GM19240 (cell line): ENCODE measurements at regions not wholly inside any gene's neighbourhood (a gene's known extent, or its start where the extent isn't known, plus 50 kb on each side); places are given as distances from the start of the nearest gene placed in this dataset.

Experiments used
- DNase-seq: peaks from one replicate; pipeline ENCODE4 v3.0.0; 2011; ENCODE audit warnings: low spot score; ENCODE audit not compliant: insufficient read length

DNA sequence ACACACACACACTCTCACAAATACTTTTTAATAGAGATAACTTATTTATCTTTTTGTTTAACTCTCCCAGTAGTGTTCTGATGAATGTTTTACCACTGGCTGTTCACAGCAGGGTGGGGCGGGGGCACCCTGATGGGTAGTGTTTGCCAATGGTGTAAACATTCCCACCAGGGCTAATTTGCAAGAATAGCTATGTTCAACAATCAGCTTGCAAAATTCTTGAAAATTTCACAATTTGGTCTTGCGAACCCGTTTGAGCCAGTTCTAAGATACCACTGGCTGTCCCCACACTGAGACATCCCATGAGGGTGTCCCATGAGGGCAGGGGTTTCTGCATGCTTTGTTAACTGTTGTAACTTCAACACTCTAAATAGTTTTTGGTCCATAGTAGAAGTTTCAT lies 348.5 kb downstream of the CXCL12 start:
- DNase-seq, result no peak

DNA sequence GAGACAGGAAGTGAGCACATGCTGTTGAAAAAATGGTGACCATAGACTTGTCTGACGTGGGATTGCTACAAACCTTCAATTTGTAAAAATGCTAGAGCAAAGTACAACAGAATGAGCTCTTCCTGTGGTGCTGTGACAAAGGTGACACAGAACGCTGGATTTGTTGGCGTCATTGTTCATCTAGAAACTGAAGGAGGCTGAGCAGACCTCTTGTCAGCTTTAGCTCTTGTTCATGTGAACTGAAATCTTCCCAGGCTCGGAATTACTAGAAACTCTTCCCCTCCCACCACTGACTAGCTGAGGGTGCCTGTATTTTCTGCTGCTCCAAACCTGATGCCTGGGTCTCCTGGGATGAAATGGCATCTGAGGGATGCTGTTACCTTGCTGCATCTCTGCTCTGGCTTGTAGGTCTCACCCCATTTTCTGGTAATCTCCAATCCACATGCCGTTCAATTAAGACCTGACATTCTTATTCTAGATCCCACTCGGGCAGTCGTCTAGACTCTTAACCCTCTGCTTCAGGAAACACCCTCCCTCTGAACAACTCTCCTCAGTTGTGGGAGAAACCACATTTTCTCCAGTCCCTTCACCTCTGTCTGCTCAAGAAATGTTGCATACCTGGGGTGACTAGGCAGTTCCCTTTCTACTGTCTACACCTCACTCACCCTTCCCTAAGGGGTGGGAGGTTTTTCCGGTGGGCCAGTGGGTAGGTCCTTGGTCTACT lies 349.3 kb downstream of the CXCL12 start:
- no peak for DNase-seq

DNA sequence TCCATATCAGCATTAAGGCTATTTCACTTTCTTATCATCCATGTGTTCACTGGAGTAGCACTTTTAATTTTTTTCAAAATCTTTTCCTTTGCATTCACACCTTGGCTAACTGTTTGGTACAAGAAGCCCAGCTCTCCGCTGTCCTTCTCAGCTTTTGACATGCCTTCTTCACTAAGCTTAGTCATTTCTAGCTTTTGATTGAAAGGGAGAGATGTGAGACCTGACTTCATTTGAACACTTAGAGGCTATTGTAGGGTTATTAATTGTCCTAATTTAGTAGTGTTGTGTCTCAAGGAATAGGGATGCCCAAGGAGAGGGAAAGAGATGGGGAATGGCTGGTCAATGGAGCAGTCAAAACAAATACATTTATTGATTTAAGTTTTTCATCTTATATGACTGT lies 350.0 kb downstream of the CXCL12 start:
- no peak for DNase-seq

DNA sequence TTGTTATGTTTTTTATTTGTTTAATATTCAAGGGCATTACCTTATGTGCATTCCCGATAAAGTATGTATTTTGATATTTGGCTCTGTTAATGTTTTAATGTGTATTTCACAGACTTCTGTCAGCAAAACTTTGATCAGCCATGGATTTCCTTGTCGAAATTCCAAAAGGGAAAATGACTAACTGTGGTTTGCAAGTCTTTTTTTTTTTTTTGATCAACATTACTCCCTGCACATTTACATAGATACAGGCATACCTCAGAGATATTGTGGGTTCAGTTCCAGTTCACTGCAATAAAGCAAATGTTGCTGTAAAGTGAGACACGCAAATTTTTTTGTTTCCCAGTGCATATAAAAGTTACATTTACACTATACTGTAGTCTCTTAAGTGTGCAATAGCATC lies 351.9 kb downstream of the CXCL12 start:
- DNase-seq, result no peak

DNA sequence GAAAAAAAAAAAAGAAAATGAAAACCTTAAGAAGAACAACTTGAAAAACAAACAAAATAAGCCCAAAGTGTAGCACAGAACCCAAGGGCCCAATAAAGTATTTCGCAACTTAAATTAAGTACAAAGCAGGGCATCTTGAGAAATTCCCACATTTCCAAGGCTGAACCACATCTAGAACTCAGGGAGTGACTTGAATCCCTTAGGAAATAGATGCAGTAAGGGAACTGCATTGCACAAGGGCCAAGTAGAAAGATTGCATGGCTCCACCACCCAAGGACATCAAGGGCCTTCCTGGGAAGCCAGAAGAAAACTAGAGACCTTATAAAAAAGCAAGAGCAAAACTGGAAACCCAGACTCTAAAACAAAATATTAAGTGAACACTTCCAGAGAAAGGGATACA lies 352.7 kb downstream of the CXCL12 start:
- DNase-seq, result no peak

DNA sequence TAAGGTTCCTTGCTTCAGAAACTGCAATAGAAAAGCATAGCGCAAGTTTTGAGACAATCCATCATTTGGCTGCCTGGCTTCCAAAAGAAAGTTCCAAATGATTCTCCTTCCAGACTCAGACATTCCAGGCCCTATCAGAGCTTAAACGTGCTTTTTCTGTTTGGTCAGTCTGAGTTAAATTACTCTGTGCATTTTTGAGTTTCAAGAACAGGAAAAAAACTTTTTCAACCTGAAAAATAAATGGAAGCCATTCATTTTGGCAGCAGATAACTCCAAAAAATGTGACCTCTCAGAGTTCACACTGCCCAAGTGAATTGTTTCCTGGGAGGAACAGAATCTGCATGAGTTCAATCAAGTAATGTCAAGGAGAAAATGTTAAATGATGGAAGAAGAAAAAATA lies 354.2 kb downstream of the CXCL12 start:
- no peak for DNase-seq

DNA sequence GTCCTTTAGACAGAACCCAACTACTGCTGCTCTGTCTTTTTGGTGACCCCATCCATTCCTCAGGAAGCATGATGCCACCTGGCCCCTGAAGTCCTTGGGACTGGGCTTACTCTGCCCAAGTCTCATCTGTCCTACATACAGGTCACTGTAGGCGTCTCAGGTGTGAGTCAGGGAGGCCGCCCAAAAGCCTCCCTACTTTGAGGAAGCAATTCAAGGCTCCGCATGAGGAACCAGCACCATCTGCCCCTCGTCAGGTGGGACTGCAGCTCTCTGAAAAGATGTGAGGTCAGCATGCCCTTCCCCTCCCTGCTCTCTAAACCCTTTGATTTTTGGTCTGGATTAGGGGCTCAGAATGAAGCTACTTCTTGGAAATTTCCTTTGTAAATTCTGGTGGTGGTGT lies 354.8 kb downstream of the CXCL12 start:
- DNase-seq, result no peak

DNA sequence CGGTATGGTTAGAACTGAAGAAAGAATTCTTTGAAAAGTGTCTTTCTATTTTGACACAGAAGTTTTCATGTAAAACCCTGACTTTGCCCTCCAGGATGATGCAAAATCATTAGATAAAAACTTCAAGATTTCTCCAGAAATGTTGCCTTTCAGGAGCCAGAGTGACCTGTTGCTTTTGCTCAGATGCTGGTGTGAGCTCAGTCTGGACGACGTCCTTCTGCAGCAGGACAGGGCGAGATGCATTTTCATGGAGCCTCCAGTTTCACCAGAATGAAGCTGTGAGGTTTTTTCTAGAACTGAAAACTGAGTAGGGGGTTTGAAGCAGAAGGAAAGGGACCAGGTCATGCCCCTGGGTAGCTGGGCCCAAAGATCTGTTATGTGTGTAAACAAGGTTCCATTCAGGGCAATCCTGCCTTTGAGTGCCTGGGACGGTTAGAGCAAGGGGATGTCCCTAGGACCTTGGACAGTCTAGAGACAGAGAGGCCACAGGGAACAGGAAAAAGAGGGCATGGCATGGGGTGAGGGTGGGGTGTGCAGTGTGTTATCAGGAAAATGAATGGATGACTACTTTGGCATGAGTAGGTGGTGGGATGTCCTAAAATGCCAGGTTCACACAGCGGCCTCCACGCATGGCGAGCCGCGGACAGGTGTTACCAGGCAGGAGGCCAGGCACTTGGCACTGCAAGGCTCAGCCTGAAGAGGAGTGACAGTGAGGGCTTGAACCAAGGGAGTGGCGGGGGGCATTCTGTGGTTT lies 356.3 kb downstream of the CXCL12 start:
- DNase-seq, result no peak

DNA sequence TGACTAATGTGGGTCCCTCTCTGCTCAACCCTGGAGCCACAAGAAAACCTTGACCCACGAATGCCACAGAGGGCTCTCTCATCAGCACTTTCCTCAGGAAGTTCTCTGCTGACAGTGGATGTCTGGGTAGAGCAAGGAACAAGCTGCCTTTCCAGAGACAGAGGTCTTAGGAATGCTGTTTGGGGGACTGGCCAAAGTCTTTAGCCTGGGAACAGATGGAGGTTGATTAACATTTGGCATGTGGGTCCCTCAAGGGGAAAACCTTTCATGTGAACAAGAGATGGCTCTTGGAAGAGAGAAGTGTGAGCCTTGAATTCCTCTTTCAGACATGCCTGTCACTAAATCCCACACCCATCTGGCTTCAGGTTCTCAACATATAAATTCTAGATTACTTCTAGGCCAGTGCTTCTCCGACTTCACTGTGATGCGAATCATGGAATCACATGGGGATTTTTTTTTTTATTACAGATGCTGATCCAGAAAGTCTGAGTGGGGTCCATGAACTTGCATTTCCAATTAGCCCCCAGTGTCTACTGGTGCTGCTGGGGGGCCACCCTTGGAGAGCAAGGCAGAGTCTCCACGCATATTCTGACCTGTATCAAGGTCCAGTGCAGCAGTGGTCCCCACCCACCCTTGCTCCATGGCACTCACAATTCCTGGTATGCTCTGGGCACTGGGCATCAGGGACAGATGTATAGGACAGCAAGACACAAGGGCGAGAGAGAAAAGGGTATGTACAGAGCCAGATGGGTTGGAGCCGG lies 360.4 kb downstream of the CXCL12 start:
- DNase-seq, result no peak

DNA sequence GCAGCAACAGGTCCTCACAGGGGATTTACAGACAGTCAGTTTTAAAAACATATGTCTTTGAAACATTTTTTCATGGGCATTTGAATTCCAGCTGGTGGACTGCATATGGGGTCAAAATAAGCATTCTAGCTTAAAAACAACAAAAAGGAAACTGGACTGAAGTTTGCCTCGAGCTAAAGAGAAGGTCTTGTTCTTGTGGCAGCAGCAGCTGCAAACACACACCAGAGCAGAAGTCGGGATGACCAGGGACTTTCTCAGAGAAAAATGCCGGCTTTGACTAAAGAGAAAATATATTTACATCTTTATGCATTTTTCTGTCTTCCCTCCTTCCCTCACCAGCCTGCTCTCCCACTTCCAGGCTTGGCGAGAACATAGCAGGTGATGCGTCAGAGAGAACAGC lies 361.4 kb downstream of the CXCL12 start:
- no peak for DNase-seq

DNA sequence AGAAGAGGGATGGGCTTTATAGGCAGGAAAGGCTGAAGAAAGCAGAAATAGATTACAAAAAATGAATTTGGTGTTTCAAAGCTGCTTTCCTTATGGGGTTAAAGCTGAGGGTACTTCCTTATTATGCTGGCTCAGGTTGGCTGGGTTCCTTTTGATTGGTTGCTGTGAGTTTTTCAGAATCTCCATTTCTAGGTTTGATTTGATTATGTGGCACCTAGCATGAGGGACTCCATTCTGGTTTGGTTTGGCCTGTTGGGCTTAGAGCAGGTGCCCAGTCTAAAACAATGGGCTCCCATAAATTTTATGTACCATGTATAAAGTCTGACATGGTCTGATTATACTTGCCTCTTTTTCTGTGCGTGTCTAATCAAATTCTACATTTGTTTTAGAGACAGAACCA lies 362.7 kb downstream of the CXCL12 start:
- DNase-seq, result no peak

DNA sequence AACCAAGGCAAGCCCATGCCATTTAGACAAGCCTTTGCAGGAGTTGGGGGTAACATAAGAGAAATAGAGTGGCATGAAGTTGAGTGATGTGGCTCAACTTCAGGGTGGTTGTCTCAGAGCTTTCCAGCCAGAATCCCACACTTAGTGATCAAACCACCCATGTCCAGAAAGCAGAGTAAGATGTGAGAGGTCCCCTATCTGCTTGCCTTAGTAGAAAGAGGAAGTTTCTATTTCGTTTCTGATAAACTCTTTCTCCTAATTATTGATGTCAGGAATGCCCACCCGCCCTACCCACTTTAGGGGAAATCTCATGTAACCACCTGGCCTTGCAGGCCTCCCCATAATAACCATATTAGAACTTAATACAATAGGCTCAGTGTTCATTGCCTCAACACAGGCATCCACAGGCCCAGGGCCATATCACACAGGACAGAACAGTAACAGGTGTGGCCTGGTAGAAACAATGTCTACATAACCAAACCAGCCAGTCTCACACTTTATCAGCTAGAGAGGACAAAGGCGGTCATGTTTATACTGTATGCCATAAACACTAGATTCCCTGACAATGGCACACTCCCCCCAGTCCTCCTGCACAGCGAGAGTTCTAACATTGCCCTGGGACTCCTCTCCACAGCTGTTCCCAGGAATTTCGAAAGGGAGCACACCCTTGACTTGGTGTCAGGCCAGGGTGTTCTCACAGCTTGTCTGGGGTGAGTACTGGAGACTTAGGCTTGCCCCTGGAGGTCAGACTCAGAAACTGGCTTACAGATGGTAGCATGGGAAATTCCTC lies 364.4 kb downstream of the CXCL12 start:
- no peak for DNase-seq

DNA sequence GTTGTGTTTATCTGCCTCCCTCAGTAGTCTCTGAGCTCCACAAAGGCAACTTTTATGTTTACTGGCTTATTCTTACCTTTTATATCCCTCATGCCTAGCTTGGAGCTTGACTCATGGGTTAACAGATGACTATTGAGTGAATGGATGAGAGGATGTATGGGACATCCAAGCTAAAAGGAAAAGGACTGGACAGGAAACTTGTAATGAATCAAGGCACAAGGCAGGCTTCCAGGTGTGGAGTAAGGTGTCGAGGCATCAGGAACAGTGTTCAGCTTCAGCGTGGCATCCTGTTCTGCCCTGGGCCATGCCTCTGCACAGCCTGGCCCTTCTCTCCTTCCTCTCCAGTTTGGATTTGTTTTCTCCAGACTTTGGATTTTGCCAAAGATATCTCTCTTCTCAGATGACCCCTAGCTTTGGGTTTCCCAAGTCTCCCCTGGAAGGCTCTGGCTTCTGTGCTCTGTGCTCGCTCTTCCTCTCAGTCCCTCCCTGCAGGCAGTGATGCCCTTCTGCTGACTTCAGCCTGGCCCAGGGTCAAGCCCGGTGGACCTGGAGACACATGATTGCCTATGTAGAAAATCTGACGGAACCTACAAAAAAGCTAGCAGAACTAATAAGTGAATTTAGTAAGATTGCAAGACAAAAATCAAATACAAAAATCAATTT lies 367.3 kb downstream of the CXCL12 start:
- DNase-seq, result no peak

DNA sequence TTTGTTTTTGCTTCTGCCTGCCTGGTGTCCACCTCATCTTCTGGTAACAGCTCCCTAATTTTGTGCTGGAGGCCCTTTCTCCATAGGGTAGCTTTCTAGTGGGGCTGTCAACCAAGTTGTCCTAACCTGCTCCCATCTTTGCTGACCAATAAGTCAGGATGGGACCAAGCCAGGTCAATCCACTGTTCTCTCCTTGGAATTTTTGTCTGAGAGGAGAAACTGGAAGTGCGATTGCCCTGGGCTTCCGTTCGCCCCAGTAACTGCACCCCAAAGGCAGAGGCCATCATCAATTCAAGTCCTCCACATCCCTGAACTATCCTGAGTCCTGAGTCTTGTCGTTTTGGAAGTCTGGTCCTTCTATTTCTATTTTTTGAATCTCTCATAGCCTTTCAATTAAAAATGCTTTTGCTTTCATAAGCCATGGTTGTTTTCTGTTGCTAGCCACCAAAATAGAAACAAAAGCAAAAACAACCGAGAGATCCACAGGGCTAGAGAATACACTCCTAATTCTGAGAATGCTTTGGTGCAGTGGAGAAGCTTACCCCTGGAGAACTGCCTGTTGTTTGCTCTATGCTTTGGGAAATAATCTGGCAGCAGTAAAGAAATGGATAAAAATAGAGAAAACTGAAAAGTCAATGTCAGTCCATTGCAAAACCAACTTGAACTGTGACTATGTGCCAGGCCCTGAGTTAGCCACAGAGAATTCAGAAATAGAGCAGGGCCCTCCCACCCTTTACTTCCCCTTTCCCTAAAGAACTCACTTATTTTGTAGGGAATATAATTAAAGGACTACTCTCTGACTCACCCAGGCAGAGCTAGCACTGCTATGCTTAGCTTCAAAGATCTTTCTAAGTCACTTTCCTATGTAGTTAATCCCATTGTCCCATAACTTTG lies 368.1 kb downstream of the CXCL12 start:
- DNase-seq, result no peak

DNA sequence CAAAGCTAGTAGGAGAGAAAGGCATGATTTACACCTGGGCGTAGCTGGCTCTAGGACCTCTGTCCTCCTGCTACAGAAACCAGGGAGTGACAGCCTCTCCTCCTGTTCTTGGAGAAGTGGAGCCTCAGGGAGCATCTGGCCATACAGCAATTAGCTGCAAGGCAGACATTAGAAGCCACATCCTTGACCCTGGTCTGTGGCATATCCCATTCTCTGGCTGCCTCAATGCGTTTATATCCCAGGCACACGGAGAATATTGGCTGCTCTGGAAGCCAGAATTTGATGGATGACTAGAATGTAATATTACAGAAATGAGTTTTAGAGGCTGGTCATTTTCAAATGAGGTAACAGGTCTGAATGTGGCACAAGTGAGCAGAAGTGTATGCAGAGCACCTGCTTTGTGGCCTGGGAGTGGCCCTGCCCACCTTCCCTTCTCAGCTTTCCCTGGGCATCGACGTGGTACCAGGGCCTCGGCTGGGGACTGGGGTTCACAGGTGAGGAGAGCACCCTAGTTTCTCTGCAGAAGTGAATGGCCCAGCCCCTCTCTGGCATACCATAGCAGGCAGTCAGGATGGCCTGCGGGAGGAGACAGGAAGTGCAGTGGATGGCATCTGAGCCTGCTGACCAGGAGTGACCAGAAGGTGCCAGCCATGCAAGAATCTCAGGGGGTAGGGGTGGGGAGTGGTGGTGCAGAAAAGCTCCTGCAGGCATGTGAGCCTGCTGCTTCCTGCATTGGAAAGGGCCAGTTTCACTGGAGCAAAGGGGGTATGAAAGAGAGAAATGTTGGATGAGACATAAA lies 367.2 kb upstream of the ZNF32 start:
- DNase-seq, result no peak

DNA sequence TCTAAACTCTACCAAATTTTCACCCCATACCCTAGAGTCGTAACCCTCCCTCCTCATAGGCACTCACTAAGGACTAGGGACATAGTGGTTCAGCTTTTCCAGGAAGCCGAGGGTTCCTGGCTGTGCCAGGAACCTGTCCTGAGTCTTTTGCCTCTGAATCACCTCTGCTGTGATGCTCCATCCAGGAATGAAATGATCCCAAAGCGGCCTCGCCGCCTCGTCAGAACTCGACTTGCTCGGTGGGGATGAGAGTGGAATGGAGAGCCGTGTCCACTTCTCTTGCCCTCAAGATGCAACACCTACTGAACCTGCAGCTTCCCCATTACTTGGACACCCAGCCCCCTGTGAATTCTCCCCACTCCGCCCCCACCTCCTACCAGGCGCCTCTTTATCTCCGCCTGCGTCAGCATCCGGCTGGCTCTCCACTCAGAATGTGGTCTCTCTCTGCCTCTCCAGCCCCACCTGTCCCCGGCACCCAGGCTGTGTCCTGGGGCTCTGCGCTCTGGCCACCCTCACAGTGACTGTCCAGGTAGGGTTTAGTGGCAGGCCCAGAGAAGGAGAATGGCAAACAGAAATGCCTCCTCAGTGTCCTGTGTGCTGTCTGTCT lies 366.1 kb upstream of the ZNF32 start:
- DNase-seq, result no peak

DNA sequence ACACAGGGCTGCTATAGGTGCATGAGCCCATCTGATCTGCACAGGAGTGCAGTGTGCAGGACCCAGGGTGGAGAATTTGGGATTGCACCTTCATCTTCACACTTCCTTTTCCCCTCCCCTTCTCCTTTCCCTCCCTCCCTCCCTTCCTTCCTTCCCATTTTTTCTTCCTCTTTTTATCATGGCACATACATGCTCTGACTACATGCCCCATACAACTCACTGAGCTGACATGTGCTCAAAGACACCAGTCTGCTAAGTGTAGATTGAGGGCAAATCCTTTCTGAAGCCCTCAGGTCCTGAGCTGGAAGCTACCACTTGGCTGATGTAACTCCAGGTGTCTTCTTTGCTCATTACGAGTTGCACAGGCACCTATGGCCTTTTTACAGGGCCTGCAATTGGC lies 365.3 kb upstream of the ZNF32 start:
- DNase-seq, result no peak

DNA sequence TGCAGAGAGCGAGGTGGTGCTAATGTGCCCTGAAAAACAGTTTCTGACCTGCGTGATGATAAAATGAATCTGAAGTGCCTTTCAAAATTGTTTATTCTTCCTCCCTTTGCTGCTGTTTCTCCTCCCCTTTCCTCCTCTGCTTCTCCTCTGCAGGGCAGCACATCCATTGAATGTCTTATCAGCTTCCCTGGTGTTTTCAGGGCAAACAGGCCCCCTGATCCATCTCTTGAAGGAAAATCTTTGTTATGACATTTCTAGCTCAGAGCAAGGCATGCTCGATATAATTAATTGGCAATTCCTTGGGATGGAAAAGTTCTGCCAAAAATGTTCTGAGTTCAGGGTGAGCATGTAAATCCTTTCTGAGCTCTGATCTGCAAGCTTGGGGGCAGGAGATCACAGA lies 364.2 kb upstream of the ZNF32 start:
- no peak for DNase-seq

DNA sequence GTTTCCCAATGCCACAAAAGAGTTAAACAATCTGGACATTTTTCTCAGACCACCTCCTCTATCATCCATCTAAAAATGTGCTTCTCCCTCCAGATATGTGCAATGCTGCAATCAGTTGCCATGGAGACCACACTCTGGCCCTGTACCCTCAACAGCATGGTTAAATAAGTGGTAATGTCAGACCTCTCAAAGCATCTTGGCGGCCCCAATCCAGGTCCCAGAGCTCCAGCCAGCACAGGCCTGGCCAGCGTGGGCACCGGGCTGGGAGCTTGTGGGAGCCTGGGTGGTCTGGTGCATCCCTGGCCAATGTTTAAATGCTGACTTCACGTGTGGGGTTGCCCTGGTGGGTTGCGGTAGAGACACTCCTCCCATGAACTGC lies 362.9 kb upstream of the ZNF32 start:
- no peak for DNase-seq
